Ishikawa (cell line): ENCODE measurements at regions not wholly inside any gene's neighbourhood (a gene's known extent, or its start where the extent isn't known, plus 50 kb on each side); places are given as distances from the start of the nearest gene placed in this dataset.

Source experiments
- CREB1 ChIP-seq: IDR thresholded peaks from 2 replicates; pipeline ENCODE4 v1.6.1; 2012; ENCODE audit warnings: low read depth
- FOXM1 ChIP-seq: IDR thresholded peaks from 2 replicates; pipeline ENCODE4 v1.6.1; 2012; ENCODE audit warnings: low read depth, borderline replicate concordance
- RAD21 ChIP-seq: IDR thresholded peaks from 2 replicates; pipeline ENCODE4 v1.6.1; 2012; ENCODE audit warnings: low read depth
- REST ChIP-seq: IDR thresholded peaks from 2 replicates; pipeline ENCODE4 v1.6.1; 2012; ENCODE audit warnings: low read depth, mild to moderate bottlenecking
- TCF12 ChIP-seq: IDR thresholded peaks from 2 replicates; pipeline ENCODE4 v1.6.1; 2012; ENCODE audit warnings: low read depth

GRCh38 chr2:189366349-189366748, 74.9 kb upstream of the WDR75 start:
- TF ChIP-seq FOXM1 (no peak), TCF12 (no peak), REST (no peak), RAD21 (no peak), CREB1 (no peak)
